ENCODE measurements at regions not wholly inside any gene's neighbourhood (a gene's known extent, or its start where the extent isn't known, plus 50 kb on each side); places are given as distances from the start of the nearest gene placed in this dataset.

DNA sequence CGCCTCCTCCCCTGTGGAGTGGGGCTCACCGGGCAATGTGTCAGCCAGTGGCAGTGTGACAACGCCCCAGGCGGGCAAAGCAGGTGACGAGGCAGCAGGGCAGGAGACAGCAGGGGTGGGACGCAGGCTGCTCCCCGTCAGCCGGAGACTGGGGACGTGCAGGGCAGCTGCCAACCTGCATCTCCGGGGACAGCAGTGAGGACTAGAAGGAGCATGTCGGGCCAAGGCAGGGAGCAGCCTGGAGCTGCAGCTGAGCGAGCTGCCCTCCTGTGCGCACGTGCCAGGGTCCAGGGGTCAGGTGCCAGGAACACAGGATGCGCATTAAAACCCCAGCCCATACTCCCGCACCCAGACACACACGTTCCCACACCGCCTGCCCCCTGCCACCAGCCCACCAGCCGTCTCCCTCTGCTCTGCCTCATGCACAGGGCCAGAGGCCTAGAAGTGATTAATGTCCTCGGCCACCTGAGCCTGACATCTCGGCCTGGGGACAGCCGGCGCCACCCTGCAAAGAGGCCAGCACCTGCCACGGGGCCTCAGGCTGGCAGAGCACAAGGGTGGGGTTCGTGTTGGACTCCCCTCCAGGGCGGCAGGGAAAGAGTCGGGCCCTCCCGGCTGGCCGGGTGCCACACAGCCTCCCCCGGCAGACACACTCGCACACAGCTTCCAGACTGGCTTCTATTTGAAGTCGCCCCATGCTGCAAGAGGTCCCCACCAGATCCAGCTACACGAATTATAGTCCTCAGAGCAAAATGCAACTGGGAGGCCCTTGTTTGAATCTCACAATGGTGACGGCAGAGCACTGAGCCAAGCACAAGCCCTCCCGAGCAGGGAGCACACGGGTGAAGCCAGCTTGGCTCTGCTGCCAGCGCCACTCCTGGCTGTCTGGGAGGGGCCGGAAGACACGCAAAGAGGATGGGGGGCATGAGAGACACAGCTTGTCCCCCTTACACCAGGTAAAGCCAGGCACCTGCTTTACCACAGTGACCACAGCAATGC lies 90.4 kb downstream of the RBFOX3 start:
- no peak for FAIRE-seq

DNA sequence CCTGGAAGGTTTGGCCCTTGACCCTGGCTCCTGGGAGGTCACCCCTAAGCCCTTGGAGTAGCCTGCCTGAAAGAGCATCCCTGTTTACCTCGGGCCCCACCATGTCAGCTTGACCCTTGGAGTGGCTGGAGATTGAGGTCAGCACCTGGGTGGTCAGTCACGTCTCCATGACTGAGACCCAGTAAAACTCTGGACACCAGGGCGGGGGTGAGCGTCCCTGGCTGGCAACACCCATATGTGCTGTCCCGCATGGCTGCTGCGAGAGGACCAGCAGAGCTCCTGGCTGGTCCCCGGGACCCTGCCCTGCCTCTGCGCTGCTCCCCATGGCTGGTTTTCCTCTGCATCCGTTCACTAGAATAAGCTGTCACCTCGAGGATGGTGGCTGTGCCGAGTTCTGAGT lies 91.2 kb downstream of the RBFOX3 start:
- no peak for FAIRE-seq

DNA sequence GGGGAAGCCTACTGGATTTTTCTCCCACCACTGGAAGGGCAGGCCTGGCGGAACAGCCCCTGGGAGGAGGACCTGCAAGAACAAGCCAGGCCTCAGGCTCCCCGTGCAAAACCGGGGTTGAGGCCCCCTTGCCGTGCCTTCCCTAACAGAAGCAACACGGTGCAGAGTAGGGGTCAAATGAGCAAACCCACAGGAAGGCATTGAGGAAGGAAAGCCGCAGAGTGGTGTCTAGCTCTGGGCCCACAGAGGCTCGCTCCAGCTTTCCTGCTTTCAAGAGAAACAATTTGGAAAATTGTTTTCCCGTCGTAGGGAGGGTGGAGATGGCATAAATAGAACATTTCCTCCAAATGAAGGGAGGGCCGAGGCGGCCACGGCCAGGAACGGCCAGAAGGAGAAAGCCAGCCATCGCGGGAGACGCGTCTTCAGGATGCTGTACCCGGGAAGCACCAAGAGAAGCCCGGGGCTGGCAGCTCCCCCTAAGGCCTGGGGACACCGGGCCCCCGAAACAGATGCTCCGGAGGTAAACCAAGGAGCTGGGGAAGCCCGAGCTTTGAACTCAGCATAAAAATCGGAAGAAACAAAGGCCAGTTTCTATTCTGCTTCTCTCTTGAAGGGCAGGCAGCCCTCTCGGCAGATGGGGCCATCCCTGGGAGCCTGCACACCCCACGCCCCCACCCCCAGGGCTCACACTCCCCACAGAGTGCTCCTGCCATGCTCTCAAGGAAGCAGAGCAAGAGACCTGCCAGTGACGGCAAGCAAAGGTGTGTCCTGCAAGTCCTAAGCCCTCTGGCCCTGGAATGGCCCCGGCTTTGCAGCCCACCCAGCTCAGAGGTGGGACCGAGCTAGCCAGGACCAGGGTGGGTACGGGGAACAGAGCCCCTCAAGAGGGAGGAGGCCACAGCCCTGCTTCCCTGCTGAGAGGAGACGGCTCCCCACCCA lies 92.0 kb downstream of the RBFOX3 start:
- FAIRE-seq, result no peak

DNA sequence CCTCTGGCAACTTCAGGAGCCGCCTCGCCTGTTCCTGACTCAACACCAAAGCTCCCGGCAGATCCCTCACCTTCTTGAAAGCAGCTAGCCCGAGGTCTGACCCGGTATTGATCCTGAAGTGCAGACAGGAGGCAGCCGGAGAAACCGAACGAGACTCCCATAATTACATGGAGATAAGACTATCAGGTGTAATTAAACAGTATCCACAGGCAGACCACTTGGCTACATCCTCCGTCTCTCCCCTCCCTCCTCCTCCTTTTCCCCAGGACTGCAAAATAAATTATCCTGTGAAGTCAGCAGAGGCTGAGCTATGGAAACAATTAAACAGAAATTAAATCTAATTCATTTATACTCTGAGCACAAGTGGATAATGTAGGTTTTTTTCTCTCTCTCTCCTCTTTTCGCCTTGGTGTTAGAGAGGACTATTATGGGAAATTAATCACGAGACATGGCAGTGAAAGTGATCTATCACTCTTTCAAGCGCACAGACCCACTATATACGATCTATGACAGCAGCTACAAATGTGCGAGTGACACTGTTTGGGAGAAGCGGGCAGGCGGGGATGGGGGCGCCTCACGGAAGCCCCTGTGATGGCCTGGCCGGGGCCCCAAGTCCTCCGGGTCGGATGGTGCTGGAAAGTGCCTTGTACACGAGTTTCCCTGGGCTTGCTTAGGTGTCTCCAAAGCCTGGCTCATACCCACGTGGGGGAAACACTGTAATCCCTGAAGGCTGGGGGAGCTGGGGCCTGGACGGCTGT lies 92.8 kb downstream of the RBFOX3 start:
- no peak for FAIRE-seq

DNA sequence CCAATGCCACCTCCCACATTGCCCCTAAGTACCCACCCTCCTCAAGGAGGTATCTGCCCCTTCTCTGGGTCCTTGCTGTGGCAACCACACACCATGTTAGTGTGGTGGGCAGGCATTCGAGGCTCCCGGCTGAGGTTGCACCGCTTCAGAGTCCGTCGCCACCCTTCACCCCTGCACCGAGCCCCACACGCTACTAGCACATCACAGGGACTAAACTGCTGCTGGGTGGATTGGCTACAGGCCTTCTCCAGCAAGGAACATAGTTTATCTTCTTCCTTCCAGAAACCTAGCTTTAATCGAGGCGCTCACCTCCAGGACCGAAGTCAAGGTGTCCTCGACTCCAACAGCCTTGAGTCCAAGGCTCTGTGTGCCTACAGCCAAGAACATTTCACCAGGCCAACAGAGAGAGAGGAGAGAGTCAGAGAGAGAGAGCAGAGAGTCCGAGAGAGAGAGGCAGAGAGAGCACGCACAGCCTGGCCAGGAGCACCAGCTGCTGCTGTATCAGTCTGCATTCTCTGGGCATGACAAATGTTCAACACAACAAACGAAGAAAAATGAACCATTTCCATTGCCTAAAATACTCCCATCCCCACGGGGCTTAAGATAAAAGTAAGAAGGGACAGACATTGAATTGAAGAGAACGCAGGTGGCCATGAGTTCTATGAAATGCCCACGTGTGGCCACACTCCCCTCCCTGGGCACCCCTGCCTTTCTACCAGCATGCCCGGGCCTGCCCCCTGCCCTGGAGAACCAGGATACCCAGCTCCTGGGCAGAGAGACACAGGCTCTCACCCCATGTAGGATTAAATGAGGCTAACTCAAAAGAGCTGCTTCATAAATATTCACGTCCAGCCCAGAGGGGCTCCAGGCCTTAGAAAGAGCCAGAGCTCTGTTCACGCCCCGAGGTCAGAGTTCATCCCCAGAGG lies 94.9 kb downstream of the RBFOX3 start:
- no peak for FAIRE-seq

DNA sequence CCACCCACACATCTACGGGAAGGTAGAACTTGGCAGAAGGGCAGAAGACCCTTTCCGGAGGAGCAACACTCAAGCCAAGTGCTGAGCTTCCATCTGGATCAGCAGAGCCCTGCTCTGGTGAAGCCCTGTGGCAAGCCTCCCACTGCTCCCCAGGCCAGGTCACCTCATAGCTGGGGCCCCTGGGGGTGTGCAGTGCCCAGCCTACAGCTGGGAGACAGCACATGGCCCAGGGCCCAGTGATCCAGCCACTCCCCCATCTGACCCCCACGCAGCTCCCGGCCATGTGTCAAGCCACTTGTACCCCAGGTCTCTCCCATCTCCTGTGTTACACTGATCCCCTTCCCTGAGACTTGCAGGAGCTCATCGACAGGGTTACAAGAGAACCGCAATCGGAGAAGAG lies 95.7 kb downstream of the RBFOX3 start:
- FAIRE-seq, result no peak

DNA sequence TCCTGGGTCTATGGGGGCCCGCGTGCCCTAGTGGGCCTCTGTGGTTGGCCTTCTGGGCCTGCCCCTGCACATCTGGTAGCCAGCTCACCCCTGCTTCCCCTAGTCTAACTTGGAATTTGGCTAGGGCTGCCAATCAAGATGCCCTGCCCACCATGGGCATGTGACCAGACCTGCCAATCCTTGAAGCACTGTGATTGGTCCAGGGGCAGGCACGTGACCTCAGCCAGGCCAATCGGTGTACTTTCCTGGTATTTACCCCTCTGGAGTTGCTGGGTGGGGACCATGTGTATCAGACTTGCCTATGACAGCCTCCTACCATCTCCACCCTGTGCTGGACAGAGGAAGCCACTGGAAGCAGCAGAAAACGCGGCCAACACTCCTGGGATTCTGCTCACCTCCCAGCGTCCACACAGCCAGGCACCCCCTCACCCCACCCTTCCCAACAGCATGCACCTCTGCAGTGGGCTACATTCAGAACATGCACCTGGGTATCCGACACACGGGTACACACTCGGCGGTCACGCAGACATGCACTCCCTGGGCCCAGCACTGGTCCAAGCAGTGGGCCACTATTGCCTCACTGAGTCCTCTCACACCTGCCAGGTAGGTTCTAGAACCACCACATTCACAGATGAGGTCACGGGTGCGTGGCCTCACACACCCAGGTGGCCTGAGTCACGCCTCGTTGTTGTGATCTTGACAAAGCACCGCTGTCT lies 96.9 kb downstream of the RBFOX3 start:
- no peak for FAIRE-seq

DNA sequence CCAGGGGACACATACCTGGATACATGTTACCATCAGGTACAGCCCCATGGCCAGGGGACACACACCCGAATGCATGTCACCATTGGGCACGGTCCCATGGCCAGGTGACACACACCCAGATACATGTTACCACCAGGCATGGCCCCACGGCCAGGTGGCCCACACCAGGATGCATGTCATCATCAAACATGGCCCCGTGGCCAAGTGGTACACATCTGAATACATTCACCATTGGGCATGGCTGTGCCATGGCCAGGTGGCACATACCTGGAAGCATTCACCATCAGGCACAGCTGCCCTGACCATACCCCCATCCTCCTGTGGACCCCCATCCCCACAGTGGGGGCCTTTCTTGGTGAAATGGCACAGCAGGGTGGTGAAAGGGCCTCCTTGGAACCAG lies 97.6 kb downstream of the RBFOX3 start:
- FAIRE-seq, result no peak

DNA sequence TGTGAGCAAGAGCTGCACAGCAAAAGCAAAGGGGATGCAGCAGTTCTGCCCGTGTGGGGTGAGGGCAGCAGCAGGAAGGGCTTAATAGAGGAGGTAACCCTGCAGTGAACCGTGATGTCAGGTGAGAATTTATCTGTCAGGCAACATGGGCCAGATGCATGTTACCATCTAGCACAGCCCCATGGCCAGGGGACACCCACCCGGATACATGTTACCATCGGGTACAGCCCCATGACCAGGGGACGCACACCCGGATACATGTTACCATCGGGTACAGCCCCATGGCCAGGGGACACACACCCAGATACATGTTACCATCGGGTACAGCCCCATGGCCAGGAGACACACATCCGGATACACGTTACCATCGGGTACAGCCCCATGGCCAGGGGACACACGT lies 99.4 kb downstream of the RBFOX3 start:
- no peak for FAIRE-seq

DNA sequence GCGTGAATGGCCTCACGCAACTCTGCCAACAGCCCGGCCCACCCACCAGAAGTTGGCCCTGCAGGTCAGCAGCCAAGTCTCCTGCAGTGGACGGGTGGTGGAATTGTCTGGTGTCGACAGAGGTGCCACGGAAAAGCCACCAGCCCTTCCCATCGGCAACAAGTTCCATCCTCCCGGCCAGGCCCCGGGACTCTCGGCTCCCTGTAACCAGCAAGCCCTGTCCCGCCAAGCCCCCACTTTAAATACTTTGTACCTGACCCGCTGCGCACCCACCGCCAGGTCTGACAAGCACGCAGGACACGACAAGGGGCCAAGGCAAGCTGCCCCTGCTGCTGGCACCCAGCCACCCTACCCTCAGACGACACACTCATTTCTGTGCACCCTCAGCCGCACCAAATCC lies 100.8 kb downstream of the RBFOX3 start:
- FAIRE-seq, result no peak

DNA sequence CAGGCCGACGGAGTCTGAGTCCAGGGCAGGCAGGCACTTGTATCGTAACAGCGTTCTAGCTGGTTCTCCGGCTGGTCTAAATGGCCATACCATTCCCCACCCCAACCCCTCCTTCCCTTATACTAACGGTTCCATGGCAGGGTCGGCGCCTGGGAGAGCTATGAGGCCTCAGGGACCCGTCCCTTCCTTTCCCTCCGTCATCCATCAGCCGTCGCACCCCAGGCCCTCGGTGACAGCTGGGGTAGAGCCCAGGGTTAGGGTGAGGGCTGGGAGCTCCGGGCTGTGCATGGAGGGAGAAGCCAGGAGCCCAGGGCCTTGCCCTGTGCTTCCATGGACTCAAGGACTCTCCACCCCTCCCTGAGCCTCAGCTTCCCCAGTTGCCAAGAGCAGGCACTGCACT lies 101.4 kb downstream of the RBFOX3 start:
- FAIRE-seq, result no peak

DNA sequence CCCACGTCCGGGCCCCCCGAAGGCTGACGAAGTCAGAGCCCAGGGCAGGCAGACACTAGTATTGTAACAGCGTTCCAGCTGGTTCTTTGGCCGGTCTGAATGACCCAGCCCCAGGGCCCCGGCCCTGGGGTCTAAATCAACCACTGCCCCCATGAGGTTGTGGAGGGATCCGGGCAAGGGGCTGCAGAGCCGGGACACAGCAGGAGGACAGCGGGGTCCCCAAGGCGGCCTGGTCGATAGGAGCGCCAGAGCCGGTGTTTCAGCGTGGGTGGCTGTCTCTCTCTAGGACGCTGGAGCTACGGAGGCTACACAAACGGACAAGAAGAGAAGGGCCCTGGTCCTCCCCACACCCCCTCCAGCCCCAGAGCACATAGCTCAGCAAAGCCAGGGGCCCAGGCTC lies 101.8 kb downstream of the RBFOX3 start:
- FAIRE-seq, result no peak

DNA sequence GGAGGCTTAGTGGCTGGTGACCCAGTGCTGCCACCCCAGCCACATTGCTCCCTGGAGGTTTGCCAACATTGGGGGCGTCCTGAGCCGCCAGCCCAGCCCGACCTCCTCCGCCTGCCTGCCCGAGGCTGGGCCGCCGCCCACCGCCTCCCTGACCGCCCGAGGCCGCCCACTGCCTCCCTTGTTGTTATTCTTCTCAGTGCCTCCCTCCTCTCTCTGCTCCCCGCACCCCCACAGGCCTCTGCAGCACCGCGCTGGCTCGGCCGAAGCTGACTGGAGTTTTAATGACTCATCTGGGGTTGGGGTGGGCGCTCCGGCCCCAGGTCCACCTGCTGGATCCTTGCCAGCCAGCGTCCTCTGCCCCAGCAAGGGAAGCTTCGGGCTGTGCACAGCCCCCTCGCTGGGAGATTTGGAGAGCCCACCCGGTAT lies 102.5 kb downstream of the RBFOX3 start:
- no peak for FAIRE-seq

DNA sequence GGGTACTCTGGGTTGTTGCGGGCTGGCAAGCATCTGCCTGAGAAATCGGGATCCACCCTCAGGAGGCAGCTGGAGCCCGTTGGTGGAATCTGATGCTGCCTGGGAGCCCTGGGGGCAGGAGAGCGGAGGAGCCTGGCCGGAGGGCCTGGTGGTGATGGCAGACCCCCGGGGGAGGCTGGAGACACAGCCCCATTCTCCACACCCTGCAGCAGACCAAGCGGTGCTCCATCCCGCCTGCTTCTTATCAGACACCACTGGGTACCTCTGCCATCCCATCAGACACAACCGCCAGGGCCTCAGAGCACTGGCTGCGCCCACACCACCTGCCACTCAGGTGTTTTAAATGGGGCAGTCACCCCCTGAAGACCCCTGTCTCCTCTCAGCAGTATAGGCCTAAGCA lies 103.9 kb downstream of the RBFOX3 start:
- FAIRE-seq, result no peak

DNA sequence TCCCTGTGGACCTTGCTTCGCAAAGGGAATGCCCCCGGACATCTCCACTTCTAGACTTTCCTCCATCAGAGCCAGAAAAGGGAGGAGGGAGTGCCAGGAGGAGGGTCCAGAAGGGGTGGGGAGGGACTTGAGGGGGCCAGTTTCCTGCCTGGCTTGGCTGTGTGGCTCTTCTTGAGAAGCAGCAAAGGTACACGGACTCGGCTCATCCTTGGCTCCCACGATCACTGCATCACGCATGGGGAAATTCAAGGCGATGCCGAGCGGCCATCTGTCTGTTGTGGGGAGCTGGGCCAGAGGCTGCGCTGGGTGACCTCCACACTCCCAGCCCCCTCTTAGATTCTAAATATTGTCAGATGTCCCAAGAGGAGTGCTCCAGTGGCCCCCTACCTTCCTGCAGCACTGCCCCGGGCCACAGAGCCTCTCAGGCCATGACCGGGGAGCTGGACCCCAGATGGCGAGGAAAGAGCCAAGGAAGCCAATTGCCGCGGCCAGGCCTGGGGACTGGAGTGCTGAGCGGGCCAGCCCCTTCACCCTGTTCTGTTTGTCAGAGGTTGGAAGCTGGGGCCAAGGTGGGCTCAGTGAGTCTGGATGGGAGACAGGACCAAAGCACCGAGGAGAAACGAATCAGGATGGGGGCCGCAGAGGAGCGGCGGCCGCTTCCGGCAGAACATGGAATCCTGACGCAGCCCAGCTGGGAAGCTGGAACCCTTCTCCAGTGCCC lies 104.5 kb downstream of the RBFOX3 start:
- FAIRE-seq, result no peak

DNA sequence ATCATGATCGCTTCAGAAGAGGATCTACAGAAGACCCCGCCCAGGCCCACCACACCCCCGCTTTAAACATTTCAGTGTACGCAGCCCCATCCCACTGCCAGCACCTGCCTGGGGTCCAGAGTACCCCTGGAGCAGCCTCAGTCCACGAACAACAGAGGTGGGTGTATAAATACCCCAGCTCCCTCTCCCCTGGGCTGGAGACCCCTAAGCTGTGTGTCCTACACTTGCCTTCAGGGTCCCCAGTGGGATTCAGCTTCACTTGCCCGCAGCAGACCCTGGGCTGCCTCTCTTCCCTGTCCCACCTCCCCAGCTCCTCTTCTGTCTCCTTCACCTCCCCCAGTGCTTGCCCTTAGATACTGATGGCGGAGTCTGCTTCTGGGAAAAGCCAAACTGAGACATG lies 105.7 kb downstream of the RBFOX3 start:
- FAIRE-seq, result no peak

DNA sequence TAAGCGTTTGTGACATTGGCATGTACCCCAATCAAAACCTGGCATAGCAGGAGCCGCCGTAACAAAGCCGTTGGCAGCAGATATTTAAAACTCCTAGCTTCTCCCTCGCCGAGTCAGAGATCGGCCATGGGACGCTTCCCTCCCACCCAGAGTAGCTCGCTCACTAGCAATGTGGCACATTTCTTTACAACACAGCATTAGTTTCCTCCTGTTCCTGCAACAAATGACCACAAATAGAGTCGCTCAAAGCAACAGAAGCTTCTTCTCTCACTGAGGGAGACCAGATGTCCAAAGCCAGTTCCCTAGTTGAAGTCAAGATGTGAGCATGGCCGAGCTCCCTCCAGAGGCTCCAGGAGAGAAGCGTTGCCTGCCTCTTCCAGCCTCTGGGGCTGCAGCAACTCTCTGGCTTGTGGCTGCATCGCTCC lies 106.7 kb downstream of the RBFOX3 start:
- FAIRE-seq, result no peak

DNA sequence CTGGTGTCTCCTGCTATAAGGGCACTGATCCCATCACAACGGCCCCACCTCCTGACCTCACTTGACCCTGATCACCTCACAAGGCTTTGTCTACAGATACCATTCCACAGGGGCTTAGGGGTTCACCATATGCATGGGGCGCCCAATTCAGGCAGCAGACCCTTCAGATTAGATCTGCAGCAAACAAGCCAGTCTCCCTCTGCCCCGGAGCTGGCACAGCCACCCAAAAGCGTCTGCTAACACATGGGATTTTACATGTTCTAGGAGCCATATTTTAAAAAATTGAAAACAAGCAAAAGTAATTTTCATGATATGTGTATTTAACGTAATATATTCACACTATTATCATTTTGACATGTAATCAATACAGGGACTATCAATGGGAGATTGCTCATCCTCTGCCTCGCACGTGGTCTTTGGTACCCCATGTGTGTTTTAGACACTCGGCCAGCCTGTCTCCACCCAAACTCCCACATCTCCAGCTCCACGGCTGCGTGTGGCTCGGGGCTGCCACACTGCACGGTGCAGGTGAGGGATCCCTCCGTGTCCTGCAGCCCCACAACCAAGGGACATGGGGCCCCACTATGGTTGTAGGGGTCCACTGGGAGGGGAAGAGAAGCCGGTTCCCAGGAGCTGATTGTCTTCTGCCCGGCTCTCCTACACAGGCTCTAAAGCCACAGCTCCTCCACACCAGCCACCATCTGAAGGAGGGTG lies 107.6 kb downstream of the RBFOX3 start:
- FAIRE-seq, result no peak

DNA sequence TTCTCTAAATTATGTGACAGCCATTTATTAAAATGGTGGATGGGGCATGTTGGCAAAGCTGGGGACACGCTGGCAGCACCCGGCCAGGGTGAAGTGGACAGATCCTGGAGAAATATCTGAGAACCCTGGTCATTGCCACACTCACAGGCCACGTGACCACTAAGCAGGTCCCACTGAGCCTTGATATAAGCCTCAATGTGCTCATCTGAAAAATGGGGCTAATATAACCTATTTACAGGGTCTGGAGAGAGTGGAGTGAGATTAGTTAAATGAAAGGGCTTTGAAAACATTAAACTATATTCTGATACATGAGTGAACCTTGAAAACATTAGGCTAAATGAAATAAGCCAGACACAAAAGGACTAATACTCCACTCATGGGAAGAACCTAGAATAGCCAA lies 108.9 kb downstream of the RBFOX3 start:
- FAIRE-seq, result no peak

All from A204.1 (cell line).